GM23338 (cell line): ENCODE measurements at regions not wholly inside any gene's neighbourhood (a gene's known extent, or its start where the extent isn't known, plus 50 kb on each side); places are given as distances from the start of the nearest gene placed in this dataset.

ENCODE experiments used
- CREB1 ChIP-seq: fragments of 250-450 bp; sonication (Bioruptor Pico); IDR thresholded peaks from 2 replicates; pipeline ENCODE4 v1.5.0; 2020; ENCODE audit warnings: low read depth, mild to moderate bottlenecking, moderate library complexity
- CTCF ChIP-seq, 2 experiments: fragments of 200-600 bp in 1 of 2; sonication (generic) in 1 of 2; conservative IDR thresholded peaks; 2 replicates each; pipeline versions ENCODE4 v1.5.1 to v1.6.1; 2016 to 2017; ENCODE audit warnings: antibody characterized with exemption in 2 of 2, low read depth in 2 of 2, mild to moderate bottlenecking in 2 of 2, moderate library complexity in 1 of 2
- JUNB ChIP-seq: IDR thresholded peaks from one replicate; pipeline ENCODE4 v1.6.1; 2016; ENCODE audit warnings: antibody characterized with exemption; ENCODE audit not compliant: unreplicated experiment
- NANOG ChIP-seq: IDR thresholded peaks from 2 replicates; pipeline ENCODE4 v1.6.1; 2016; ENCODE audit warnings: antibody characterized with exemption, borderline replicate concordance
- POLR2AphosphoS5 ChIP-seq: IDR thresholded peaks from 2 replicates; pipeline ENCODE4 v1.6.1; 2016; ENCODE audit warnings: antibody characterized with exemption, low read depth

GRCh38 chr12:105713606-105714305 lies 383.3 kb downstream of the C12orf75 start:
- TF ChIP-seq CTCF (conservative IDR thresholded peaks at IDR 0.05; ENCODE audit: low read depth in 2 of 2) (no peak), JUNB (no peak), POLR2AphosphoS5 (no peak), NANOG (no peak), CREB1 (no peak)
